WTC11 (cell line): ENCODE measurements at regions not wholly inside any gene's neighbourhood (a gene's known extent, or its start where the extent isn't known, plus 50 kb on each side); places are given as distances from the start of the nearest gene placed in this dataset.

ENCODE experiments used
- ATAC-seq: fragments of 200-7000 bp; cut with Tn5 transposase; 2 replicates; pipeline ENCODE4 v1.10.0; 2021; ENCODE audit warnings: mild to moderate bottlenecking, moderate library complexity
- CTCF ChIA-PET: fragments of 300-600 bp; sonication (Branson Sonifier 250); formaldehyde crosslinking; loops from one replicate; lab custom pipeline; 2021; ENCODE audit warnings: antibody characterized with exemption; lab: Charles Lee
- POLR2A ChIA-PET: fragments of 350-600 bp; sonication (Branson Sonifier 250); formaldehyde crosslinking; loops from one replicate; lab custom pipeline; 2021; ENCODE audit warnings: antibody characterized with exemption; lab: Charles Lee
- DNase-seq: peaks from one replicate; pipeline ENCODE4 v3.0.0; 2021; ENCODE audit warnings: low spot score
- H3K27ac Mint-ChIP-seq: 2 replicates; pipeline ENCODE4 v1.8.0; 2021; ENCODE audit warnings: mixed read lengths
- H3K27me3 Mint-ChIP-seq: 2 replicates; pipeline ENCODE4 v1.8.0; 2021; ENCODE audit warnings: low read depth, mild to moderate bottlenecking, moderate library complexity, mixed read lengths
- H3K36me3 Mint-ChIP-seq: 2 replicates; pipeline ENCODE4 v1.8.0; 2021; ENCODE audit warnings: mixed read lengths
- H3K4me1 Mint-ChIP-seq: 2 replicates; pipeline ENCODE4 v1.8.0; 2022; ENCODE audit warnings: mixed read lengths
- H3K4me3 Mint-ChIP-seq: 2 replicates; pipeline ENCODE4 v1.8.0; 2021; ENCODE audit warnings: mild to moderate bottlenecking, moderate library complexity, mixed read lengths
- H3K9me3 Mint-ChIP-seq: 2 replicates; pipeline ENCODE4 v1.8.0; 2021; ENCODE audit warnings: mixed read lengths
- AR ChIP-seq: fragments of 250-450 bp; sonication (Bioruptor Pico); IDR thresholded peaks from 2 replicates; pipeline ENCODE4 v1.9.0; 2021; ENCODE audit warnings: mild to moderate bottlenecking
- ARID4B ChIP-seq: sonication (generic); formaldehyde crosslinking; IDR thresholded peaks from 2 replicates; pipeline ENCODE4 v1.8.0; 2023; ENCODE audit warnings: missing genetic modification reagents, mild to moderate bottlenecking, borderline replicate concordance
- CBFB ChIP-seq: sonication (generic); formaldehyde crosslinking; IDR thresholded peaks from 2 replicates; pipeline ENCODE4 v1.8.1; 2022; ENCODE audit warnings: mild to moderate bottlenecking, low read depth, missing genetic modification reagents
- CREM ChIP-seq: sonication (generic); formaldehyde crosslinking; IDR thresholded peaks from 2 replicates; pipeline ENCODE4 v1.8.1; 2022; ENCODE audit warnings: mild to moderate bottlenecking, missing genetic modification reagents, moderate library complexity
- ELF4 ChIP-seq: sonication (generic); formaldehyde crosslinking; IDR thresholded peaks from 2 replicates; pipeline ENCODE4 v1.8.1; 2022; ENCODE audit warnings: low read depth, mild to moderate bottlenecking, moderate library complexity, missing genetic modification reagents
- GTF2I ChIP-seq: fragments of 250-450 bp; sonication (Bioruptor Pico); conservative IDR thresholded peaks from 2 replicates; pipeline ENCODE4 v1.4.0; 2021; ENCODE audit warnings: mild to moderate bottlenecking
- IRF1 ChIP-seq: sonication (generic); formaldehyde crosslinking; IDR thresholded peaks from 2 replicates; pipeline ENCODE4 v1.8.0; 2023; ENCODE audit warnings: missing genetic modification reagents
- MYBL2 ChIP-seq: sonication (generic); formaldehyde crosslinking; IDR thresholded peaks from 2 replicates; pipeline ENCODE4 v1.8.1; 2023; ENCODE audit warnings: mild to moderate bottlenecking, moderate library complexity, missing genetic modification reagents
- NFE2L1 ChIP-seq: sonication (generic); formaldehyde crosslinking; IDR thresholded peaks from 2 replicates; pipeline ENCODE4 v1.8.1; 2023; ENCODE audit warnings: missing genetic modification reagents
- NFYB ChIP-seq: sonication (generic); formaldehyde crosslinking; conservative IDR thresholded peaks from 2 replicates; pipeline ENCODE4 v1.8.0; 2022; ENCODE audit warnings: low read depth, missing genetic modification reagents
- PREB ChIP-seq: sonication (generic); formaldehyde crosslinking; IDR thresholded peaks from 2 replicates; pipeline ENCODE4 v1.8.1; 2022; ENCODE audit warnings: mild to moderate bottlenecking, missing genetic modification reagents, moderate library complexity, borderline replicate concordance
- PRRX2 ChIP-seq: fragments of 250-450 bp; sonication (Bioruptor Pico); IDR thresholded peaks from 2 replicates; pipeline ENCODE4 v1.8.0; 2021; ENCODE audit warnings: mild to moderate bottlenecking
- RELA ChIP-seq: sonication (generic); formaldehyde crosslinking; IDR thresholded peaks from 2 replicates; pipeline ENCODE4 v1.8.1; 2022; ENCODE audit warnings: missing genetic modification reagents, mild to moderate bottlenecking, borderline replicate concordance
- USF1 ChIP-seq: sonication (generic); formaldehyde crosslinking; IDR thresholded peaks from 2 replicates; pipeline ENCODE4 v1.8.0; 2022; ENCODE audit warnings: mild to moderate bottlenecking, missing genetic modification reagents
- ZBTB21 ChIP-seq: sonication (generic); formaldehyde crosslinking; IDR thresholded peaks from 2 replicates; pipeline ENCODE4 v1.8.1; 2023; ENCODE audit warnings: mild to moderate bottlenecking, missing genetic modification reagents, borderline replicate concordance
- ZNF121 ChIP-seq: sonication (generic); formaldehyde crosslinking; IDR thresholded peaks from 2 replicates; pipeline ENCODE4 v1.8.0; 2023; ENCODE audit warnings: missing genetic modification reagents
- ZNF138 ChIP-seq: sonication (generic); formaldehyde crosslinking; conservative IDR thresholded peaks from 2 replicates; pipeline ENCODE4 v1.8.1; 2022; ENCODE audit warnings: mild to moderate bottlenecking, moderate library complexity, missing genetic modification reagents
- ZNF416 ChIP-seq: fragments of 250-450 bp; sonication (Bioruptor Pico); IDR thresholded peaks from 2 replicates; pipeline ENCODE4 v1.9.0; 2021; ENCODE audit warnings: mild to moderate bottlenecking, inconsistent platforms
- ZNF512 ChIP-seq: sonication (generic); formaldehyde crosslinking; IDR thresholded peaks from 2 replicates; pipeline ENCODE4 v1.8.1; 2022; ENCODE audit warnings: missing genetic modification reagents, borderline replicate concordance

GRCh38 chr4:43223820-43224219 is 331.3 kb downstream of the GRXCR1 start (continued):
- TF ChIP-seq PREB (CRISPR knock-in tag), result no peak
- no peak for TF ChIP-seq ZNF512 (CRISPR knock-in tag)
- TF ChIP-seq MYBL2 (CRISPR knock-in tag), result no peak

GRCh38 chr4:43224559-43224958 is 332.0 kb downstream of the GRXCR1 start:
- Mint-ChIP-seq H3K4me3 (no peak overlapping the region), H3K27me3 (no peaks in the 10 kb centered on the region), H3K4me1 (peaks cover 8% of the 10 kb centered on the region; the same call in 1 of the 2 replicates), H3K36me3 (no peaks in the 10 kb centered on the region), H3K27ac (no peak overlapping the region), H3K9me3 (no peaks in the 10 kb centered on the region)
- ATAC-seq, result no peak
- ChIA-PET POLR2A (no interaction called here), CTCF (no interaction called here)
- DNase-seq, result no peak
- no peak for TF ChIP-seq ZNF416 (CRISPR knock-in tag)
- TF ChIP-seq USF1 (CRISPR knock-in tag), result no peak
- TF ChIP-seq RELA, result no peak
- no peak for TF ChIP-seq ARID4B
- TF ChIP-seq GTF2I (CRISPR knock-in tag), result no peak
- TF ChIP-seq CBFB (CRISPR knock-in tag), result no peak
- no peak for TF ChIP-seq NFYB (CRISPR knock-in tag)

- H3K9me3 Mint-ChIP-seq, result no peaks in the 10 kb centered on the region
- ChIA-PET POLR2A (no interaction called here), CTCF (no interaction called here)
- DNase-seq, result no peak
- H3K36me3 Mint-ChIP-seq, result no peaks in the 10 kb centered on the region
- H3K4me3 Mint-ChIP-seq, result no peak overlapping the region
- no peak for ATAC-seq
- H3K27ac Mint-ChIP-seq, result no peak overlapping the region
- H3K27me3 Mint-ChIP-seq, result no peaks in the 10 kb centered on the region
- H3K4me1 Mint-ChIP-seq, result peaks cover 6% of the 10 kb centered on the region; the same call in 1 of the 2 replicates
- TF ChIP-seq ZNF121 (CRISPR knock-in tag), result no peak
- no peak for TF ChIP-seq ZBTB21 (CRISPR knock-in tag)
- TF ChIP-seq ARID4B, result no peak
- TF ChIP-seq AR (CRISPR knock-in tag), result no peak
- no peak for TF ChIP-seq CREM (CRISPR knock-in tag)
- no peak for TF ChIP-seq IRF1 (CRISPR knock-in tag)
- no peak for TF ChIP-seq NFE2L1 (CRISPR knock-in tag)
- no peak for TF ChIP-seq ELF4
- TF ChIP-seq PRRX2 (CRISPR knock-in tag), result no peak
- no peak for TF ChIP-seq ZNF138 (CRISPR knock-in tag)
Observed at GRCh38 chr4:43233321-43233720, 340.8 kb downstream of the GRXCR1 start.
